Transverse colon (tissue), 4 donors: ENCODE measurements at regions not wholly inside any gene's neighbourhood (a gene's known extent, or its start where the extent isn't known, plus 50 kb on each side); places are given as distances from the start of the nearest gene placed in this dataset.

Experiments
- POLR2AphosphoS5 ChIP-seq, 3 donors: sonication (generic); formaldehyde crosslinking; IDR thresholded peaks; one replicate each; pipeline ENCODE4 v1.6.1; 2016; ENCODE audit warnings: antibody characterized with exemption in 3 of 3
- TF ChIP-seq, protein P1 (sequence below), 5 experiments: fragments of 200-600 bp in 3 of 5; fragments of 450-650 bp in 2 of 5; sonication (generic) in 3 of 5; IDR thresholded peaks; 1 replicate in 2 of 5; 2 replicates in 3 of 5; pipeline ENCODE4 v1.5.1; 2016 to 2017; ENCODE audit warnings: antibody characterized with exemption in 5 of 5, inconsistent platforms in 3 of 5, mild to moderate bottlenecking in 2 of 5, moderate library complexity in 1 of 5

DNA sequence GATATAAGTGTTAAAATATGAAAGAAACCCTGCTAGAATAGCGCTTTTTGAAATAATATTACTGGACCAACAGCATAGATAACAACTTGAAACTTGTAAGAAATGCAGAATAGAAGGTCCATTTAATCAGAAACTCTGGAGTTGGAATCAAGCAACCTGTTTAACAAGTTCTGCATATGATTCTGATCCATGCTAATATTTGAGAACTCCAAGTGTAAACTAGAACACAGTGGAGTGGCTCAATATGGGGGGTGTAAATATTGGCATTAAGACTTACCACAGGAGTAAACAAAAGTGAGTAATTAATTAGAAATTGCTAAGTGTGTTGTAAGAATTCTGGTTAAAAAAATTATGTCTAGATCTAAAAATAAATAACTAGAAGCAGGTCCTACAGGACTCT, 151.2 kb downstream of the SLITRK1 start:
- TF ChIP-seq, protein P1, sequence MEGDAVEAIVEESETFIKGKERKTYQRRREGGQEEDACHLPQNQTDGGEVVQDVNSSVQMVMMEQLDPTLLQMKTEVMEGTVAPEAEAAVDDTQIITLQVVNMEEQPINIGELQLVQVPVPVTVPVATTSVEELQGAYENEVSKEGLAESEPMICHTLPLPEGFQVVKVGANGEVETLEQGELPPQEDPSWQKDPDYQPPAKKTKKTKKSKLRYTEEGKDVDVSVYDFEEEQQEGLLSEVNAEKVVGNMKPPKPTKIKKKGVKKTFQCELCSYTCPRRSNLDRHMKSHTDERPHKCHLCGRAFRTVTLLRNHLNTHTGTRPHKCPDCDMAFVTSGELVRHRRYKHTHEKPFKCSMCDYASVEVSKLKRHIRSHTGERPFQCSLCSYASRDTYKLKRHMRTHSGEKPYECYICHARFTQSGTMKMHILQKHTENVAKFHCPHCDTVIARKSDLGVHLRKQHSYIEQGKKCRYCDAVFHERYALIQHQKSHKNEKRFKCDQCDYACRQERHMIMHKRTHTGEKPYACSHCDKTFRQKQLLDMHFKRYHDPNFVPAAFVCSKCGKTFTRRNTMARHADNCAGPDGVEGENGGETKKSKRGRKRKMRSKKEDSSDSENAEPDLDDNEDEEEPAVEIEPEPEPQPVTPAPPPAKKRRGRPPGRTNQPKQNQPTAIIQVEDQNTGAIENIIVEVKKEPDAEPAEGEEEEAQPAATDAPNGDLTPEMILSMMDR (IDR thresholded peaks at IDR 0.05), result no peak
- TF ChIP-seq POLR2AphosphoS5 (IDR thresholded peaks at IDR 0.05), result no peak
